Body of pancreas (tissue), 4 donors: ENCODE measurements at regions not wholly inside any gene's neighbourhood (a gene's known extent, or its start where the extent isn't known, plus 50 kb on each side); places are given as distances from the start of the nearest gene placed in this dataset.

Experiments
- ATAC-seq: fragments of 150-250 bp; one replicate; pipeline ENCODE4 v1.9.1; 2016
- DNase-seq, 4 donors: peaks; one replicate each; pipeline ENCODE4 v3.0.0-alpha.2; 2019
- H3K27ac ChIP-seq, 4 donors: fragments of 200-600 bp; sonication (generic); 1 replicate in 3 of 4; 2 replicates in 1 of 4; pipeline versions ENCODE4 v1.5.1 to v1.6.1; 2016 to 2019; ENCODE audit warnings: mild to moderate bottlenecking in 1 of 4, mixed read lengths in 1 of 4, moderate library complexity in 1 of 4
- H3K27me3 ChIP-seq, 2 donors: fragments of 200-600 bp; sonication (generic); one replicate each; pipeline ENCODE4 v1.6.0; 2016; ENCODE audit warnings: mild to moderate bottlenecking in 1 of 2
- H3K36me3 ChIP-seq, 2 donors: fragments of 200-600 bp; sonication (generic); replicated peaks in 1 of 2; 2 replicates each; pipeline ENCODE4 v1.5.1; 2016; ENCODE audit warnings: low read depth in 2 of 2; ENCODE audit not compliant: insufficient read depth in 1 of 2
- H3K4me1 ChIP-seq: fragments of 200-600 bp; sonication (generic); one replicate; pipeline ENCODE4 v1.6.0; 2016
- H3K4me3 ChIP-seq, 2 donors: fragments of 200-600 bp; sonication (generic); 1 replicate in 1 of 2; 2 replicates in 1 of 2; pipeline ENCODE4 v1.5.1; 2016 to 2019
- H3K9me3 ChIP-seq, 3 donors: fragments of 200-600 bp; sonication (generic); 1 replicate in 2 of 3; 2 replicates in 1 of 3; pipeline ENCODE4 v1.5.1; 2016
- POLR2A ChIP-seq, 3 donors: fragments of 450-650 bp; IDR thresholded peaks; one replicate each; pipeline ENCODE4 v1.6.1; 2016; ENCODE audit warnings: antibody characterized with exemption in 3 of 3, mild to moderate bottlenecking in 2 of 3
- WGBS, 2 donors: methylation state at CpG; one replicate each; pipeline ENCODE4 v1.1.5; 2017; 5-methylcytosine and 5-hydroxymethylcytosine counted together
- intact Hi-C: fragments of 100-400 bp; cut with DNase I; formaldehyde crosslinking; loops from one replicate; pipeline ENCODE4 v1.15.1; 2023
- TF ChIP-seq, protein P1 (sequence below), 7 experiments: fragments of 450-650 bp in 4 of 7; fragments of 200-600 bp in 3 of 7; sonication (generic) in 3 of 7; IDR thresholded peaks; one replicate each; pipeline ENCODE4 v1.5.1; 2016 to 2019; ENCODE audit warnings: antibody characterized with exemption in 7 of 7

GRCh38 chr6:132168961-132169360 lies 217.8 kb upstream of the CCN2 start:
- H3K9me3 ChIP-seq, result no peaks in the 10 kb centered on the region
- H3K27ac ChIP-seq, result no peak overlapping the region
- no peaks in the 10 kb centered on the region for H3K36me3 ChIP-seq
- H3K4me1 ChIP-seq, result no peaks in the 10 kb centered on the region
- no peak overlapping the region for H3K4me3 ChIP-seq
- no peak for ATAC-seq
- intact Hi-C loops, result no loop called here
- no peak for TF ChIP-seq POLR2A (IDR thresholded peaks at IDR 0.05)
- TF ChIP-seq, protein P1, sequence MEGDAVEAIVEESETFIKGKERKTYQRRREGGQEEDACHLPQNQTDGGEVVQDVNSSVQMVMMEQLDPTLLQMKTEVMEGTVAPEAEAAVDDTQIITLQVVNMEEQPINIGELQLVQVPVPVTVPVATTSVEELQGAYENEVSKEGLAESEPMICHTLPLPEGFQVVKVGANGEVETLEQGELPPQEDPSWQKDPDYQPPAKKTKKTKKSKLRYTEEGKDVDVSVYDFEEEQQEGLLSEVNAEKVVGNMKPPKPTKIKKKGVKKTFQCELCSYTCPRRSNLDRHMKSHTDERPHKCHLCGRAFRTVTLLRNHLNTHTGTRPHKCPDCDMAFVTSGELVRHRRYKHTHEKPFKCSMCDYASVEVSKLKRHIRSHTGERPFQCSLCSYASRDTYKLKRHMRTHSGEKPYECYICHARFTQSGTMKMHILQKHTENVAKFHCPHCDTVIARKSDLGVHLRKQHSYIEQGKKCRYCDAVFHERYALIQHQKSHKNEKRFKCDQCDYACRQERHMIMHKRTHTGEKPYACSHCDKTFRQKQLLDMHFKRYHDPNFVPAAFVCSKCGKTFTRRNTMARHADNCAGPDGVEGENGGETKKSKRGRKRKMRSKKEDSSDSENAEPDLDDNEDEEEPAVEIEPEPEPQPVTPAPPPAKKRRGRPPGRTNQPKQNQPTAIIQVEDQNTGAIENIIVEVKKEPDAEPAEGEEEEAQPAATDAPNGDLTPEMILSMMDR (IDR thresholded peaks at IDR 0.05), result no peak
- no peak for DNase-seq
- no peaks in the 10 kb centered on the region for H3K27me3 ChIP-seq
- 68 to 81% methylated on average over 3 of the region's 3 CpGs for WGBS, 2 donors

GRCh38 chr6:132167929-132168892 lies 217.0 kb upstream of the CCN2 start:
- H3K36me3 ChIP-seq, result no peaks in the 10 kb centered on the region
- intact Hi-C loops, result no loop called here
- H3K27me3 ChIP-seq, result no peaks in the 10 kb centered on the region
- TF ChIP-seq POLR2A (IDR thresholded peaks at IDR 0.05), result no peak
- TF ChIP-seq, protein P1 (IDR thresholded peaks at IDR 0.05), result no peak
- WGBS, 2 donors, result 27 to 32% methylated on average over 4 of the region's 4 CpGs
- no peak overlapping the region for H3K4me3 ChIP-seq
- peak overlapping the region in 2 of 4 donors; percentile 50 to 54 for H3K27ac ChIP-seq
- no peaks in the 10 kb centered on the region for H3K9me3 ChIP-seq
- ATAC-seq, result peak; percentile 62
- DNase-seq, result no peak
- H3K4me1 ChIP-seq, result no peaks in the 10 kb centered on the region

- TF ChIP-seq, protein P1 (IDR thresholded peaks at IDR 0.05), result no peak
- no peak for TF ChIP-seq POLR2A (IDR thresholded peaks at IDR 0.05)
- intact Hi-C loops, result no loop called here
- H3K36me3 ChIP-seq, result no peaks in the 10 kb centered on the region
- DNase-seq (no peak), ATAC-seq (no peak)
- H3K4me3 ChIP-seq, result no peak overlapping the region
- H3K4me1 ChIP-seq, result no peaks in the 10 kb centered on the region
- 47 to 51% methylated on average over 1 of the region's 1 CpG for WGBS, 2 donors
- no peak overlapping the region for H3K27ac ChIP-seq
- no peaks in the 10 kb centered on the region for H3K27me3 ChIP-seq
- H3K9me3 ChIP-seq, result no peaks in the 10 kb centered on the region
Observed at GRCh38 chr6:132166526-132167051, 215.4 kb upstream of the CCN2 start.

- Histone ChIP-seq H3K4me3 (no peak overlapping the region), H3K36me3 (no peaks in the 10 kb centered on the region), H3K9me3 (no peaks in the 10 kb centered on the region), H3K27ac (no peak overlapping the region), H3K4me1 (no peaks in the 10 kb centered on the region), H3K27me3 (no peaks in the 10 kb centered on the region)
- ATAC-seq, result no peak
- intact Hi-C loops, result no loop called here
- no peak for DNase-seq
- WGBS, 2 donors, result 72 to 78% methylated on average over 2 of the region's 2 CpGs
- TF ChIP-seq POLR2A (IDR thresholded peaks at IDR 0.05), result no peak
- TF ChIP-seq, protein P1 (IDR thresholded peaks at IDR 0.05), result no peak
Observed at GRCh38 chr6:132165677-132166076, 214.5 kb upstream of the CCN2 start.
